GM12865 (cell line): ENCODE measurements at regions not wholly inside any gene's neighbourhood (a gene's known extent, or its start where the extent isn't known, plus 50 kb on each side); places are given as distances from the start of the nearest gene placed in this dataset.

Experiments used
- DNase-seq: peaks from one replicate; pipeline ENCODE4 v3.0.0; 2010; ENCODE audit warnings: low read depth
- H3K4me3 ChIP-seq: 2 replicates; pipeline ENCODE4 v1.5.1; 2011; ENCODE audit warnings: mild to moderate bottlenecking, low read depth, low read length, control low read depth
- CTCF ChIP-seq: IDR thresholded peaks from 2 replicates; pipeline ENCODE4 v1.5.1; 2011; ENCODE audit warnings: low read length, control low read depth, low read depth, inconsistent platforms; ENCODE audit not compliant: insufficient read depth; ENCODE audit errors: missing control alignments

- no peak for TF ChIP-seq CTCF
- no peak overlapping the region for H3K4me3 ChIP-seq
- no peak for DNase-seq
Measured at GRCh38 chr7:126368-126767, 66.0 kb upstream of the FAM20C start.

DNA sequence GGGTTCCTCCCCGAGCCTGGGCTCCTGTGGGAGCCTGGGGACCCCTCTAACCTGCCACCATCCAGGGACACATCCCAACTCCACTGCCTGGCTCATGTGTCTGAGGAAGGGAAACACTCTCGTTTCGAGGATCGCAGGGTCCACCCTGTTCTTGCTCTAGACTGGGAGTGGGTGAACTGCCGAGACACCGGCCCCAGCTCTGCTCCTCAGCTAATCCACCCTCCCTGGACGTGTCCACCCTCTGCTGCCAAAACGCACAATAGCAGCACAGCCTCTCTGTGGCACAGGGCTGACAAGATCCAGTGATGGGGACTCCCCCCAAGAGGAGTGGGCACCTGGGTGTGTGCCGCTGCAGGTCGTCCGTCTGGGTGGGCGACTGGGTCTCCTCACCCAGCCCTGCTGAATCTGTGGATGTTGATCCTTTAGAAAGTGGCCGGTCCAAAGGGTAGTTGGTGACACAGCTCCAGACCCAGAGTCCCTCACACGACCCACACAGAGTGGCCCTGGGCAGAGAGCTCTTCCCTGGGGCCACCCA, 65.2 kb upstream of the FAM20C start:
- H3K4me3 ChIP-seq: no peak overlapping the region
- no peak for TF ChIP-seq CTCF
- DNase-seq: no peak

DNA sequence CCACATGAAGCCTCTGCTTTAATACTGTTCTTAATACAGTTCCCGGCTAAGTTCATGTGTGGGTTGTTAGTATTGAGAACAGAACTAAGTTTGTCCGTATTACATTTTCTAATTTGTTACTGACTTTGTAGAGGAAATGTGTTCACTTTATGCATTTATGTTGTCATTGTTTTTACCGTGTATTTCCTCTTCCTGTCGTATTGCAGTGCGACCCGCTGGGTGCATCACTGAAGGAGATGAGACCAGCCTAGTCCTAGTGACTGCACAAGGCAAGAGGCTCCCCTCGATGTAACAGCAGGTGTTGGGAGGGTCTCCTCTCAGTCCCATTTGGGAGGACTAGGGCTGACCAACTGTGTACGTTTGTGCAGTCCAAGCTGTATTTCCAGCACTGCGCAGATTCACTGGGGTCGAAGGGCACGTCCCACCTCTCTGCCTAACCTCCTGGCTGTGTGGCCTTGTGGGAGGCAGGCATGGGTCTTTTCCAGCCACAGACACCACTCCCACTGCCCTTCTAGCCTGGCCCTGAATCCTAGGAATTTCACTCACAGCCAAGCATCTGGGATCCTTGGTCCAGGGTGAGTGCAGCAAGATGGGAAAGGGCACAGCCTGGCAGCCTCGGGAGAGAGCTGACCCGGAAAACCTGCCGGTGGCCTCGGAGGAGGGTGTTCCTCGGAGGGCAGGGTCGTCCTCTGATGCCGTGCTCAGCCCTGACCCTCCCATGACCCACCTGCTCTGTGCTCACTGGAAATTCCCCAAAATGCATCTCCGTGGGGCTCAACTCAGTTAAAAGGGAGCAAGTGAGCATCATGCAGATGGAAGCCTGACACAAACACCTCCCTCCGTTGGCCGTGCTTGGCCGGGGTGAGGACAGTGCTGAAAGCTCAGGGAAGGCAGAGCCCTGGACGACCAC, 63.9 kb upstream of the FAM20C start:
- H3K4me3 ChIP-seq: no peak overlapping the region
- no peak for DNase-seq
- TF ChIP-seq CTCF: no peak

- DNase-seq: no peak
- no peak overlapping the region for H3K4me3 ChIP-seq
- TF ChIP-seq CTCF: no peak
Measured at GRCh38 chr7:129366-130221, 62.8 kb upstream of the FAM20C start.

DNA sequence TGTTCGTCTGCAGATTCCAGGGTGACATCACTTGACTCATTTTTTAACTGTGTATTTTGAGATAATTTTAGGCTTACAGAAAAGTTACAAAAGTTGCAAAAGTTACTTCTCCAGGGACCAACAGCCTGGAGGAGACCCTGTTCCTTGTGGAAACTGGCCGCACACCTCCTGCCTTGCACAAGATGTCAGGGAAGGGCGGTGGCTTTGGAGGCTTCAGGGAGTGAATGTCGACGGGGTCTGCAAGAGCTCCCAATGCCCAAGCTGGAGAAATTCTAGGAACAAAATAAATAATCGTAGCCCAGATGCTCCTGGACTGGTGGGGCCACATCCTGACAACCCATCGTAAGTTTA, 62.2 kb upstream of the FAM20C start:
- DNase-seq: no peak
- TF ChIP-seq CTCF: no peak
- no peak overlapping the region for H3K4me3 ChIP-seq

- no peak for DNase-seq
- no peak for TF ChIP-seq CTCF
- H3K4me3 ChIP-seq: no peak overlapping the region
Measured at GRCh38 chr7:130875-131780, 61.2 kb upstream of the FAM20C start.
